ENCODE measurements at regions not wholly inside any gene's neighbourhood (a gene's known extent, or its start where the extent isn't known, plus 50 kb on each side); places are given as distances from the start of the nearest gene placed in this dataset.

- TF ChIP-seq CTCF (tag by site-specific recombination; IDR thresholded peaks at IDR 0.05): no peak
- no peak for TF ChIP-seq ZNF311 (tag by site-specific recombination; IDR thresholded peaks at IDR 0.05; ENCODE audit: borderline replicate concordance)
These were observed 695.8 kb downstream of the RNF144A start (continued) for GRCh38 chr2:7612969-7613368.

GRCh38 chr2:7613831-7614230 lies 696.6 kb downstream of the RNF144A start:
- TF ChIP-seq ZNF404 (tag by site-specific recombination; IDR thresholded peaks at IDR 0.05) (no peak), INSM2 (tag by site-specific recombination; IDR thresholded peaks at IDR 0.05) (no peak), ZNF549 (tag by site-specific recombination; IDR thresholded peaks at IDR 0.05) (no peak), ZNF211 (tag by site-specific recombination; IDR thresholded peaks at IDR 0.05; ENCODE audit: low read depth) (no peak), SCRT1 (tag by site-specific recombination; IDR thresholded peaks at IDR 0.05; ENCODE audit: borderline replicate concordance) (no peak), AEBP2 (tag by site-specific recombination; IDR thresholded peaks at IDR 0.05; ENCODE audit: borderline replicate concordance) (no peak), ZNF132 (tag by site-specific recombination; IDR thresholded peaks at IDR 0.05; ENCODE audit: borderline replicate concordance) (no peak), ZNF37A (tag by site-specific recombination; IDR thresholded peaks at IDR 0.05) (no peak), ZNF600 (tag by site-specific recombination; IDR thresholded peaks at IDR 0.05) (no peak)
- Histone ChIP-seq H3K36me3 (ENCODE audit: control insufficient read depth in 2 of 2, insufficient read depth in 1 of 2, low read length in 2 of 2) (no peaks in the 10 kb centered on the region), H3K4me3 (ENCODE audit: low read depth, low read length) (no peak overlapping the region), H3K9me3 (ENCODE audit: control insufficient read depth, insufficient read depth, low read depth, low read length) (no peaks in the 10 kb centered on the region), H3K4me1 (ENCODE audit: control insufficient read depth, insufficient read depth, low read length) (no peaks in the 10 kb centered on the region), H3K27ac (ENCODE audit: extremely low read depth, low read depth, low read length) (no peak overlapping the region)
- ChIA-PET CTCF (interaction anchor here (0.9 kb wide), 1 partner anchor 186 kb away, joined by 4 read pairs; no protein-coding TSS in a partner anchor), POLR2A (no interaction called here)

GRCh38 chr2:7618031-7618430 lies 700.8 kb downstream of the RNF144A start:
- Histone ChIP-seq H3K36me3 (ENCODE audit: control insufficient read depth in 2 of 2, insufficient read depth in 1 of 2, low read length in 2 of 2) (no peaks in the 10 kb centered on the region), H3K4me1 (ENCODE audit: control insufficient read depth, insufficient read depth, low read length) (no peaks in the 10 kb centered on the region), H3K27ac (ENCODE audit: extremely low read depth, low read depth, low read length) (no peak overlapping the region), H3K4me3 (ENCODE audit: low read depth, low read length) (no peak overlapping the region), H3K9me3 (ENCODE audit: control insufficient read depth, insufficient read depth, low read depth, low read length) (no peaks in the 10 kb centered on the region)
- POLR2A ChIA-PET: no interaction called here
- CTCF ChIA-PET: interaction anchor here (0.7 kb wide), 1 partner anchor 921 kb away, joined by 6 read pairs; no protein-coding TSS in a partner anchor
- TF ChIP-seq ZNF391 (tag by site-specific recombination; IDR thresholded peaks at IDR 0.05; ENCODE audit: borderline replicate concordance, low read depth) (no peak), ZNF202 (tag by site-specific recombination; IDR thresholded peaks at IDR 0.05; ENCODE audit: borderline replicate concordance) (no peak), ZBTB10 (tag by site-specific recombination; IDR thresholded peaks at IDR 0.05) (no peak), ZNF518A (tag by site-specific recombination; conservative IDR thresholded peaks at IDR 0.05; ENCODE audit: low read depth) (no peak), KLF9 (tag by site-specific recombination; IDR thresholded peaks at IDR 0.05; ENCODE audit: low read depth) (no peak), ZNF146 (tag by site-specific recombination; IDR thresholded peaks at IDR 0.05) (no peak), ZSCAN23 (tag by site-specific recombination; IDR thresholded peaks at IDR 0.05) (no peak), ZNF292 (tag by site-specific recombination; IDR thresholded peaks at IDR 0.05; ENCODE audit: borderline replicate concordance, low read depth) (no peak), ZNF837 (tag by site-specific recombination; IDR thresholded peaks at IDR 0.05) (no peak)
